ENCODE measurements at regions not wholly inside any gene's neighbourhood (a gene's known extent, or its start where the extent isn't known, plus 50 kb on each side); places are given as distances from the start of the nearest gene placed in this dataset.

GRCh38 chr14:60563113-60563512, 54.2 kb downstream of the SIX6 start:
- no peak for DNase-seq (ENCODE audit: low spot score)

DNA sequence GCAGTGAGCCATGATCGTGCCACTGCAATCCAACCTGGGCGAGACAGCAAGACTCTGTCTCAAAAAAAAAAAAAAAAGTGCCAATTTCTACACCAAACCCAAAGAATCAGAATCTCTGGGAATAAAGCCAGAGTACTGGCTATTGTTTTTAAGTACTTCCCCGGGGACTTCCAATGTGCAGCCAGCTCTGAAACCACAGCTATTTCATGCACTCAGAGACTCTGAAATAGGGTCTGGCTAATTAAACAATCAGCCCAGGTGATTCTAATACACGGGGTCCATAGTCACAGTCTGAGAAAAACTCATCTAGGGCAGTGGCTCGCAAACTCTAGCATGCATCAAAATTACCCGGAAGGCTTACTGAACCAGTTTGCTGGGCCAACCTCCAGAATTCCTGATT, 56.3 kb downstream of the SIX6 start:
- peak; percentile 37 for DNase-seq (ENCODE audit: low spot score)

DNA sequence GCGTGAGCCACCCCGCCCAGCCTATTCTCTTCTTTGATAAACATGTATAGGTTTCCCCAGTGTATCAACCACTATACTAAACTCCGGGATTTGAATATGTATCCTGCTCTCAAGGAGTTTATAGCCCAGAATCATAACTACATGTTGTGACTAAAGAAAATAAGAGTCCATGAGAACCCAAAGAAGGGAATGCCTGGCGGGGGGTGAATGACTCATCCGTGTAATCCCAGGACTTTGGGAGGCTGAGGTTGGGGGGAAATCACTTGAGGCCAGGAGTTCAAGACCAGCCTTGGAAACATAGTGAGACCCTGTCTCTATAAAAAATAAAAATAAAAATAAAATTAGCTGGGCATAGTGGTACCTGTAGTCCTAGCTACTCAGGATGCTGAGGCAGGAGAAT, 57.2 kb downstream of the SIX6 start:
- no peak for DNase-seq (ENCODE audit: low spot score)

DNA sequence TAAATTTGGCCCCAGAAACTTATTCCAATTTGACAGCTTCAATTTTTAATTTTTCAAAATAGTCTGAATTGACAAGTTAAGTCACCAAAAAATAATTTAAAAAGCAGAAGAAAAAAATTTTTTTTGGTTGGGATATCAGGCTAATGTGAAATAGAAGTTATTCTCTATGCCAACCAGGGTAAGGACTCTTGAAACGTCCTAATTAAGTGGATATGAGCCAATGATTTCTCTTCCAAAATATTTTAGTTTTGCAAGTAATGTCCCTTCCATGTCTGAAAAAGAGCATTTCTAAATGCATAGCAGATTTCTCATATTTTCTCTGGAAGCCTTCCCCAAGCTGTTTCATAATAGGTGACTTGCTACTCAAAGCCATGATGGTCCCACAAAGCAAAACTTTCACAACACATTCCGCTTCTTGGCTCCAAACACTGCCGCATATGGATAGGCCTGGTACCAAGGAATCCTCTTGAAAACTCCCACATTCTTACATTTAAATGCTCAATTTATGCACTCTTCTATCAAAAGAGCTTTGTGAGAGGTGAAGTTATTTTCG, 65.1 kb downstream of the SIX6 start:
- DNase-seq (ENCODE audit: low spot score): no peak

DNA sequence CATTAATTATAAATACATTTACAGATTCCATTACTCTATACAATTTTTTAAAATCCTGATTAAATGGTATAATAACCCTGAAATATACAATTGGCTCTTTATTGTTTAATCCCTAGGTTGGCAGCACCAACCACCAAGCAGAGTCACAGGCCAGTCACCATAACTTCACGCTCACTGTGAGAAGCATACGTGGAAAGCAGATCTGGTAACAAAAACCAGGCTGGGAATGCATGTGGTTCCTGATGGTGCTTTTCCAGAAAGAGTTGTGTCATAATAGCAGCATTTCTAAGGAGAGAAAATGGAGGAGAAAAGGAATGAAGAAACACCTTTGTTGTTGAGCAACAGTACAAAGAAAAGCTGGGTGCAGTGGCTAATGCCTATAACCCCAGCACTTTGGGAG, 66.1 kb downstream of the SIX6 start:
- no peak for DNase-seq (ENCODE audit: low spot score)

DNA sequence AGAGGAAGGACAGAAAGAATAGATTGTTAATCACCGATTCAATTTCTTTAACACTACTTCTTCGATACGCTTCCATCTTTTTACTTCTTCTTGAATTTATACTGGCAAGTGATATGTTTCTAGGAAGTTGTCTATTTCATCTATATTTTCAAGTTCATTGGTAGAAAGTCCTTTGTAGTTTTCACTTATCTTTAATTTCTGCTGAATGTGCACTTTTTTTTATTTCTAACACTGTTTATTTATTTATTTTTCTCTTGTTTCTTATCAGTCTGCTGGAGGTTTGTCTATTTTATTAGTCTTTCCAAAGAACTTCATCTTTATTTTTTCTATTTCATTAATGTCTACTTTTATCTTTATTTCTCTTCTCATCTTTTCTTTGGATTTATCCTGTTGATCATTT, 63.6 kb downstream of the SIX1 start:
- DNase-seq (ENCODE audit: low spot score): no peak

DNA sequence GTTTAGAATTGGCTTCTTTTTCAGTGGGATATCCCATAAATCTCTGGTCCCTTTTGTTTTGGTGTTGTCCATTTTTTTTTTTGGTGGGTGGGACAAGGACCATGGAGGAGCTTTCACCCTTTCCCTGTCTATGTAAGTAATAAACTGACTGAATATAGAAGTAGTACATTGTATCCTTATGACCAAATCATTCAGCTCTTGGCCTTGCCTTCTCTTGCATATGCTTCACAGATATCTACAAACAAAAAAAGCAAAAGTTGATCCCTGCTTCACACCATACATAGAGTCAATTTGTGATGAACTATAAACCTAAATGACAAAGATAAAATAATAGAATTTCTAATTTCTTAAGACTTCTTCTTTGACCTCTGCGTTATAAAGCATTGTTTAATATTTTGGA, 59.8 kb downstream of the SIX1 start:
- DNase-seq (ENCODE audit: low spot score): no peak

DNA sequence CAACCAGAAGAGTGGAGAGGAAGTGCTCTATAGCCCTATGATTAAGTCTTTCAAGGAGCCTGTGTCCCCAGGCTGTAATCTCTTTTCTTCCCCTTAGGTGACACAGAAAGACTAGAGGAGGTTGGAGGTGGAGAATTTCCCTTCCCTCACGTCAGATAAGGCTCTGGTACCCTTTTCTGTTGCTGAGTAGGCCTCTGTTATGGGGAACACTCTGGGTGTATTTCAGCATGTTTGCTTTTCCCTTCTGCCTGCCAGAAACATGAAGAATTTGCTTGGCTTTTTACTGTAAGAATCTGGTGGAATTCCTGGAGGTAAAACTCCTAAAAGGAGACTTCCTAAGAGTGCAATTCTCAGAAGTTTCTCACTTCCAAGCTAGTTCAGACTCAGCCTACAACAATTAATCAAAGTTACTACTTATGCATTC, 58.3 kb downstream of the SIX1 start:
- no peak for DNase-seq (ENCODE audit: low spot score)

Measured in A172 (cell line).